ENCODE measurements at regions not wholly inside any gene's neighbourhood (a gene's known extent, or its start where the extent isn't known, plus 50 kb on each side); places are given as distances from the start of the nearest gene placed in this dataset.

DNA sequence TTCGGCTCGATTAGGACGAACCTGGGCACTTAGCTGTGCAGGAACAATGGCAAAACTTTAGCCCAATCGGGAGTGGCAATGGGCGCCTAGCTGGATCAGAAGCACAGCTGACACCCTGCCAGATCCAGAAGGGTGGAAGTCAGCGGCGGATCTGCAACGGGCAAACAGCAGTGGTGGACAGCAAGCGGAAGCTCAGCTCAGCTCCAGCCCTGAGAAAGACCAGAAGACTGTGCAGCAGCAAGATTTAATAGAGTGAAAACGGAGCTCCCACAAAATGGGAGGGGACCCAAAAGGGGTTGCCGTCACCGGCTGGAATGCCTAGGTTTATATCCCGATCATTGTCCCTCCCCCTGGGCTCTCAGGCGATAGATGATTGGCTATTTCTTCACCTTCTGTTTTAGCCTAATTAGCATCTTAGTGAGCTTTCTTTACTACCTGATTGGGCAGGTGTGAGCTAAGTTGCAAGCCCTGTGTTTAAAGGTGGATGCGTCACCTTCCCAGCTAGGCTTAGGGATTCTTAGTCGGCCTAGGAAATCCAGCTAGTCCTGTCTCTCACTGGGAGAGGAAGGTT is 1237.9 kb downstream of the CDH12 start:
- TF ChIP-seq POLR2A (IDR thresholded peaks at IDR 0.05; ENCODE audit: extremely low read depth, insufficient read length) (no peak), MAX (IDR thresholded peaks at IDR 0.05; ENCODE audit: low read depth, low read length) (no peak), MYC (IDR thresholded peaks at IDR 0.05; ENCODE audit: low read depth, low read length) (no peak)
- TF ChIP-seq, protein P1, sequence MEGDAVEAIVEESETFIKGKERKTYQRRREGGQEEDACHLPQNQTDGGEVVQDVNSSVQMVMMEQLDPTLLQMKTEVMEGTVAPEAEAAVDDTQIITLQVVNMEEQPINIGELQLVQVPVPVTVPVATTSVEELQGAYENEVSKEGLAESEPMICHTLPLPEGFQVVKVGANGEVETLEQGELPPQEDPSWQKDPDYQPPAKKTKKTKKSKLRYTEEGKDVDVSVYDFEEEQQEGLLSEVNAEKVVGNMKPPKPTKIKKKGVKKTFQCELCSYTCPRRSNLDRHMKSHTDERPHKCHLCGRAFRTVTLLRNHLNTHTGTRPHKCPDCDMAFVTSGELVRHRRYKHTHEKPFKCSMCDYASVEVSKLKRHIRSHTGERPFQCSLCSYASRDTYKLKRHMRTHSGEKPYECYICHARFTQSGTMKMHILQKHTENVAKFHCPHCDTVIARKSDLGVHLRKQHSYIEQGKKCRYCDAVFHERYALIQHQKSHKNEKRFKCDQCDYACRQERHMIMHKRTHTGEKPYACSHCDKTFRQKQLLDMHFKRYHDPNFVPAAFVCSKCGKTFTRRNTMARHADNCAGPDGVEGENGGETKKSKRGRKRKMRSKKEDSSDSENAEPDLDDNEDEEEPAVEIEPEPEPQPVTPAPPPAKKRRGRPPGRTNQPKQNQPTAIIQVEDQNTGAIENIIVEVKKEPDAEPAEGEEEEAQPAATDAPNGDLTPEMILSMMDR (IDR thresholded peaks at IDR 0.05; ENCODE audit: low read depth, low read length): no peak
